Stimulated activated CD8-positive, alpha-beta memory T cell treated with anti-CD3 and anti-CD28 coated beads, Interleukin-12 subunit alpha, Interleukin-12 subunit beta, amount 100 ng/mL, for 4 hours (primary cell): ENCODE measurements at regions not wholly inside any gene's neighbourhood (a gene's known extent, or its start where the extent isn't known, plus 50 kb on each side); places are given as distances from the start of the nearest gene placed in this dataset.

Source experiments
- DNase-seq: peaks from one replicate; pipeline ENCODE4 v3.0.0-alpha.2; 2020; ENCODE audit warnings: low read depth

GRCh38 chr11:69997352-69997751 is 80.8 kb upstream of the ANO1 start:
- no peak for DNase-seq

GRCh38 chr11:69999721-70000120 is 78.4 kb upstream of the ANO1 start:
- DNase-seq = no peak

GRCh38 chr11:70000228-70000627 is 77.9 kb upstream of the ANO1 start:
- no peak for DNase-seq

GRCh38 chr11:70001246-70001645 is 76.9 kb upstream of the ANO1 start:
- no peak for DNase-seq

- no peak for DNase-seq
Measured at GRCh38 chr11:70002433-70002832, 75.7 kb upstream of the ANO1 start.

- DNase-seq = no peak
Measured at GRCh38 chr11:70005107-70005818, 72.9 kb upstream of the ANO1 start.

- no peak for DNase-seq
Measured at GRCh38 chr11:70007796-70008195, 70.3 kb upstream of the ANO1 start.

- DNase-seq = no peak
Measured at GRCh38 chr11:70010774-70011173, 67.3 kb upstream of the ANO1 start.

GRCh38 chr11:70012134-70012733 is 65.9 kb upstream of the ANO1 start:
- no peak for DNase-seq

GRCh38 chr11:70014291-70014690 is 63.8 kb upstream of the ANO1 start:
- DNase-seq = no peak

GRCh38 chr11:70016666-70017367 is 61.3 kb upstream of the ANO1 start:
- no peak for DNase-seq

GRCh38 chr11:70018816-70019215 is 59.3 kb upstream of the ANO1 start:
- no peak for DNase-seq

GRCh38 chr11:70019576-70020011 is 58.5 kb upstream of the ANO1 start:
- no peak for DNase-seq

GRCh38 chr11:70020336-70021214 is 57.5 kb upstream of the ANO1 start:
- no peak for DNase-seq

- no peak for DNase-seq
Measured at GRCh38 chr11:70021586-70021985, 56.5 kb upstream of the ANO1 start.

- DNase-seq = no peak
Measured at GRCh38 chr11:70024036-70024772, 53.9 kb upstream of the ANO1 start.

- no peak for DNase-seq
Measured at GRCh38 chr11:70024773-70025045, 53.4 kb upstream of the ANO1 start.

GRCh38 chr11:70025308-70025707 is 52.8 kb upstream of the ANO1 start:
- DNase-seq = no peak

- DNase-seq = no peak
Measured at GRCh38 chr11:70026012-70026411, 52.1 kb upstream of the ANO1 start.

GRCh38 chr11:70026726-70027125 is 51.4 kb upstream of the ANO1 start:
- DNase-seq = no peak

- no peak for DNase-seq
Measured at GRCh38 chr11:70027451-70027850, 50.7 kb upstream of the ANO1 start.
